ENCODE measurements at regions not wholly inside any gene's neighbourhood (a gene's known extent, or its start where the extent isn't known, plus 50 kb on each side); places are given as distances from the start of the nearest gene placed in this dataset.

- H3K4me1 ChIP-seq (ENCODE audit: control insufficient read depth, low read length), result no peaks in the 10 kb centered on the region
- no peak overlapping the region for H3K27ac ChIP-seq (ENCODE audit: low read depth, low read length)
- H3K4me3 ChIP-seq (ENCODE audit: low read length), result no peak overlapping the region
- no peak overlapping the region for H3K4me2 ChIP-seq (ENCODE audit: low read length)
- H4K20me1 ChIP-seq (ENCODE audit: control insufficient read depth, insufficient read depth, low read depth, low read length), result no peaks in the 10 kb centered on the region
- H3K36me3 ChIP-seq (ENCODE audit: control insufficient read depth, low read length), result no peaks in the 10 kb centered on the region
- H3K79me2 ChIP-seq (ENCODE audit: control insufficient read depth, low read length), result no peaks in the 10 kb centered on the region
- H3K9me2 ChIP-seq (replicated peaks; ENCODE audit: control insufficient read depth, low read length), result no peaks in the 10 kb centered on the region
- no peaks in the 10 kb centered on the region for H3F3A ChIP-seq (ENCODE audit: control insufficient read depth, insufficient read depth)
- TF ChIP-seq CTCF (IDR thresholded peaks at IDR 0.05; ENCODE audit: low read depth, low read length, poor library complexity, severe bottlenecking) (no peak), EZH2phosphoT487 (IDR thresholded peaks at IDR 0.05; ENCODE audit: borderline replicate concordance, low read length) (no peak)
- H3K9me3 ChIP-seq (ENCODE audit: control insufficient read depth, insufficient read depth, low read length), result no peaks in the 10 kb centered on the region
- no peaks in the 10 kb centered on the region for H3K27me3 ChIP-seq (ENCODE audit: control insufficient read depth, low read length)
Measured at GRCh38 chrX:39899059-39899458, 198.7 kb downstream of the BCOR start.

DNA sequence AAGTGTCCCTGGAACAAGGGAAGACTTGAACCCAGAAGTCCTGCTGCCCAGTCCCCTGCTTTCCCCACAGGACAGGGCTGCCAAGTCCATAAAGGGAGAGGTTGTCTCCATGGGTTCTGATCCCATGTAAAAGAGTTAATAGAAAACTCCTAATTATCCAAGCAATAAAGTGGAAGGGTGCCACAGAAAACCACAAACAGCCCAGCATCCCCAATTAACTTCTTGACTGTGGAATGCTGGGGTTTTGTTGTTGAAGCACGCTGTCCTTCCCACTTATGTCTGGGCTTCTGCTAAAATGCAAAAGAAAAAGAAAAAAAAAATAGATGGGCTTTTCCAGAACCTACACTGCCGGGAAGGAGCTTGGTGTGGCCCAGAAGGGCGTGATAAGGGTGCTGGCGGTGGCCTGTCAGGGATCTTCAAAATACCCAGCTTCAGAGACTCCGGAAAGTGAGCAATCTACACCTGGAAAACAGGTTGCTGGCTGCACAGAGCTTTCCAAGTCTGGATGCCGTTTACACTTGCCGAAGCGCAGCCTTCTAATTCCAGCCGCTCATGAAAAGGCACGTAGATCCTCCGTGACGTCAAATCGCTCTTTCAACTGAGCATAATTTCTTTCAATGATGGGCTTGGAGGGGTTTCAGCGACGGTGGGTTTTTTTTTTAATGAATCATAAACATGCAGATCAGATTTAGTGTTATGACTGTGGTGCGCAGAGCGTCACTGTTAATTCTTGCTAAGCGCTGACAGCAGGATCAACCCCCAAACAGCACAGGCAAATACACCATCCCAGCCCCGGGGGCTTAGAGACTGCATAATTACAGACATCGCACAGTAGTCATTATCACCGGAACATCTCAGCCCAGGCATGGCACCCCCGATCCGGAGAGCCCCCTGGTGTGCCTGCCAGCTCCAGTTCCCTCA lies 197.6 kb downstream of the BCOR start:
- H3K36me3 ChIP-seq (ENCODE audit: control insufficient read depth, low read length), result no peaks in the 10 kb centered on the region
- H3K27ac ChIP-seq (ENCODE audit: low read depth, low read length), result no peak overlapping the region
- no peaks in the 10 kb centered on the region for H3F3A ChIP-seq (ENCODE audit: control insufficient read depth, insufficient read depth)
- no peak overlapping the region for H3K4me2 ChIP-seq (ENCODE audit: low read length)
- H3K9me2 ChIP-seq (replicated peaks; ENCODE audit: control insufficient read depth, low read length), result no peaks in the 10 kb centered on the region
- H3K79me2 ChIP-seq (ENCODE audit: control insufficient read depth, low read length), result no peaks in the 10 kb centered on the region
- H4K20me1 ChIP-seq (ENCODE audit: control insufficient read depth, insufficient read depth, low read depth, low read length), result no peaks in the 10 kb centered on the region
- H3K27me3 ChIP-seq (ENCODE audit: control insufficient read depth, low read length), result no peaks in the 10 kb centered on the region
- TF ChIP-seq EZH2phosphoT487 (IDR thresholded peaks at IDR 0.05; ENCODE audit: borderline replicate concordance, low read length), result no peak
- TF ChIP-seq CTCF (IDR thresholded peaks at IDR 0.05; ENCODE audit: low read depth, low read length, poor library complexity, severe bottlenecking), result no peak
- H3K4me3 ChIP-seq (ENCODE audit: low read length), result no peak overlapping the region
- H3K9me3 ChIP-seq (ENCODE audit: control insufficient read depth, insufficient read depth, low read length), result no peaks in the 10 kb centered on the region
- H3K4me1 ChIP-seq (ENCODE audit: control insufficient read depth, low read length), result no peaks in the 10 kb centered on the region

DNA sequence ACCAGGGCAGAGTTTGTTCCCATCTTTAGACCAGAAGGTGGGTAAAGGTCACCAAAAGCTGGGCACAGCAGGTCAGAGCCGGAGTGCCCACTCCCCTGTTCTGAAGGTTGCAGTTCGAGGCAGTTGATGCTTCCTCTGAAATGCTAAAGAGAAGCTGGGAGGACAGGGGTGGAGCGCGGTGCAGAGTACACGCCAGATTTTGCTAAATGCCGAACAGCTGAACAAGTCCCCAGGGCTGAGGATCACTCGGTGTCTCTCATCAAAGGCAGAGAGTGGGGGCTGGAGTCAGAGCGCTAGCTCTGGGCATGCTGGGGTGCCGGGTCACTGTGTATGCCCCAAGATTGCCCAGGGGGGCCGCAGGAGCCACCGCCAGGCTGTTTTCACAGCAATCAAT lies 197.0 kb downstream of the BCOR start:
- Histone ChIP-seq H3K4me3 (ENCODE audit: low read length) (no peak overlapping the region), H3K27me3 (ENCODE audit: control insufficient read depth, low read length) (no peaks in the 10 kb centered on the region), H3K4me1 (ENCODE audit: control insufficient read depth, low read length) (no peaks in the 10 kb centered on the region), H3K27ac (ENCODE audit: low read depth, low read length) (no peak overlapping the region), H4K20me1 (ENCODE audit: control insufficient read depth, insufficient read depth, low read depth, low read length) (no peaks in the 10 kb centered on the region), H3K9me3 (ENCODE audit: control insufficient read depth, insufficient read depth, low read length) (no peaks in the 10 kb centered on the region), H3K9me2 (replicated peaks; ENCODE audit: control insufficient read depth, low read length) (no peaks in the 10 kb centered on the region), H3K79me2 (ENCODE audit: control insufficient read depth, low read length) (no peaks in the 10 kb centered on the region), H3K4me2 (ENCODE audit: low read length) (no peak overlapping the region), H3F3A (ENCODE audit: control insufficient read depth, insufficient read depth) (no peaks in the 10 kb centered on the region), H3K36me3 (ENCODE audit: control insufficient read depth, low read length) (no peaks in the 10 kb centered on the region)
- TF ChIP-seq EZH2phosphoT487 (IDR thresholded peaks at IDR 0.05; ENCODE audit: borderline replicate concordance, low read length) (no peak), CTCF (IDR thresholded peaks at IDR 0.05; ENCODE audit: low read depth, low read length, poor library complexity, severe bottlenecking) (no peak)

Measured in DOHH2 (cell line).